LNCAP (cell line): ENCODE measurements at regions not wholly inside any gene's neighbourhood (a gene's known extent, or its start where the extent isn't known, plus 50 kb on each side); places are given as distances from the start of the nearest gene placed in this dataset.

ENCODE experiments used
- CTCF ChIP-seq: fragments of 450-650 bp; IDR thresholded peaks from 2 replicates; pipeline ENCODE4 v1.5.1; 2017; ENCODE audit warnings: mild to moderate bottlenecking

- TF ChIP-seq CTCF, result no peak
Observed at GRCh38 chr17:31798205-31798724, 60.8 kb downstream of the COPRS start.

- TF ChIP-seq CTCF, result no peak
Observed at GRCh38 chr17:31794111-31794510, 64.9 kb downstream of the COPRS start.

- TF ChIP-seq CTCF, result no peak
Observed at GRCh38 chr17:31792007-31792585, 66.9 kb downstream of the COPRS start.

- TF ChIP-seq CTCF, result no peak
Observed at GRCh38 chr17:31789707-31790505, 69.1 kb downstream of the COPRS start.

- TF ChIP-seq CTCF, result no peak
Observed at GRCh38 chr17:31788956-31789355, 70.1 kb downstream of the COPRS start.

GRCh38 chr17:31788571-31788946 lies 70.5 kb downstream of the COPRS start:
- no peak for TF ChIP-seq CTCF

GRCh38 chr17:31787857-31788570 lies 71.0 kb downstream of the COPRS start:
- no peak for TF ChIP-seq CTCF
